HCT116 (cell line): ENCODE measurements at regions not wholly inside any gene's neighbourhood (a gene's known extent, or its start where the extent isn't known, plus 50 kb on each side); places are given as distances from the start of the nearest gene placed in this dataset.

Experiments
- ATAC-seq: fragments of 200-7000 bp; cut with Tn5 transposase; 2 replicates; pipeline ENCODE4 v1.9.1; 2020; ENCODE audit warnings: mild to moderate bottlenecking, moderate library complexity
- BruUV-seq: library from RNA; stranded (reverse); fragments of 400-500 nt; replicated peaks from 2 replicates; lab custom pipeline; 2021; lab: Mats Ljungman, UMichigan
- CTCF ChIA-PET: fragments of 300-600 bp; sonication (Branson Sonifier 250); formaldehyde crosslinking; loops from one replicate; lab custom pipeline; 2021; ENCODE audit warnings: antibody characterized with exemption; lab: Charles Lee
- POLR2A ChIA-PET: fragments of 300-600, 350-600 bp; sonication (Branson Sonifier 250); formaldehyde crosslinking; loops from one replicate; lab custom pipeline; 2021; ENCODE audit warnings: antibody characterized with exemption; lab: Charles Lee
- RAD21 ChIA-PET, 2 experiments: fragments of 300-600 bp; sonication (Branson Sonifier 250); formaldehyde crosslinking; loops; one replicate each; lab custom pipeline; 2023; ENCODE audit warnings: low total read pairs in 2 of 2; ENCODE audit not compliant: uncharacterized antibody in 2 of 2, unreplicated experiment in 2 of 2, low non-redundant PET in 1 of 2; lab: Charles Lee
- DNase-seq: peaks from one replicate; pipeline ENCODE4 v3.0.0-alpha.2; 2010; ENCODE audit warnings: low read depth, low spot score
- H2AFZ ChIP-seq: fragments of 200-600 bp; shearing (Covaris generic), sonication (generic); 2 replicates; pipeline ENCODE4 v1.6.1; 2017; ENCODE audit warnings: low read depth, mixed run types, mixed read lengths, antibody characterized with exemption, low read length; ENCODE audit not compliant: poor library complexity, severe bottlenecking
- H3K27ac ChIP-seq: 2 replicates; pipeline ENCODE4 v1.5.1; 2012; ENCODE audit warnings: low read depth, low read length
- H3K27me3 ChIP-seq: fragments of 200-600 bp; sonication (generic); 2 replicates; pipeline ENCODE4 v1.6.1; 2016; ENCODE audit warnings: mixed run types, low read length, mixed read lengths; ENCODE audit not compliant: insufficient read depth
- H3K36me3 ChIP-seq, 2 experiments: fragments of 200-500 bp in 1 of 2; fragments of 200-600 bp in 1 of 2; sonication (Bioruptor generic) in 1 of 2; sonication (generic) in 1 of 2; 2 replicates each; pipeline versions ENCODE4 v1.5.1 to v1.6.1; 2014 to 2016; ENCODE audit warnings: low read length in 2 of 2, inconsistent platforms in 1 of 2, mixed read lengths in 1 of 2, mixed run types in 1 of 2; ENCODE audit not compliant: insufficient read depth in 2 of 2, control insufficient read depth in 1 of 2
- H3K4me1 ChIP-seq, 2 experiments: fragments of 200-600 bp in 1 of 2; sonication (generic) in 1 of 2; 2 replicates each; pipeline versions ENCODE4 v1.5.1 to v1.6.1; 2012 to 2017; ENCODE audit warnings: low read length in 2 of 2, inconsistent platforms in 1 of 2, mild to moderate bottlenecking in 1 of 2, mixed read lengths in 1 of 2, mixed run types in 1 of 2, moderate library complexity in 1 of 2; ENCODE audit not compliant: insufficient read depth in 2 of 2, control insufficient read depth in 1 of 2
- H3K4me2 ChIP-seq: fragments of 200-600 bp; sonication (generic); 2 replicates; pipeline ENCODE4 v1.6.1; 2017; ENCODE audit warnings: mixed run types, low read length, mixed read lengths
- H3K4me3 ChIP-seq, 2 experiments: fragments of 200-600 bp in 1 of 2; sonication (generic) in 1 of 2; replicated peaks in 1 of 2; 2 replicates each; pipeline ENCODE4 v1.5.1; 2011 to 2016; ENCODE audit warnings: low read length in 2 of 2, control low read depth in 1 of 2, low read depth in 1 of 2, mild to moderate bottlenecking in 1 of 2, mixed read lengths in 1 of 2, mixed run types in 1 of 2
- H3K79me2 ChIP-seq: fragments of 200-600 bp; sonication (generic); 2 replicates; pipeline ENCODE4 v1.6.1; 2017; ENCODE audit warnings: mild to moderate bottlenecking, mixed run types, low read length, moderate library complexity, mixed read lengths; ENCODE audit not compliant: insufficient read depth
- H3K9ac ChIP-seq: fragments of 200-600 bp; sonication (generic); 2 replicates; pipeline ENCODE4 v1.6.1; 2016; ENCODE audit warnings: low read length, mixed read lengths
- H3K9me2 ChIP-seq: fragments of 200-600 bp; sonication (generic), shearing (Covaris generic); 2 replicates; pipeline ENCODE4 v1.6.1; 2017; ENCODE audit warnings: mixed run types, mild to moderate bottlenecking, moderate library complexity; ENCODE audit not compliant: insufficient read depth
- H3K9me3 ChIP-seq, 2 experiments: fragments of 200-500 bp in 1 of 2; fragments of 200-600 bp in 1 of 2; sonication (Bioruptor generic) in 1 of 2; sonication (generic) in 1 of 2; 2 replicates each; pipeline ENCODE4 v1.6.1; 2014 to 2017; ENCODE audit warnings: low read length in 2 of 2, mixed read lengths in 2 of 2, inconsistent platforms in 1 of 2, low read depth in 1 of 2, mild to moderate bottlenecking in 1 of 2, mixed run types in 1 of 2, moderate library complexity in 1 of 2; ENCODE audit not compliant: control insufficient read depth in 1 of 2, insufficient read depth in 1 of 2
- H4K20me1 ChIP-seq: fragments of 200-600 bp; sonication (generic), shearing (Covaris generic); 2 replicates; pipeline ENCODE4 v1.6.1; 2017; ENCODE audit warnings: mixed run types, mild to moderate bottlenecking, moderate library complexity; ENCODE audit not compliant: insufficient read depth
- CTCF ChIP-seq, 3 experiments: fragments of 200-600 bp in 1 of 3; sonication (generic) in 1 of 3; IDR thresholded peaks in 2 of 3; conservative IDR thresholded peaks in 1 of 3; 2 replicates each; pipeline ENCODE4 v1.5.1; 2012 to 2017; ENCODE audit warnings: low read depth in 2 of 3, low read length in 2 of 3, antibody characterized with exemption in 1 of 3, borderline replicate concordance in 1 of 3, control low read depth in 1 of 3, mild to moderate bottlenecking in 1 of 3, mixed read lengths in 1 of 3, mixed run types in 1 of 3, moderate library complexity in 1 of 3; ENCODE audit not compliant: insufficient read depth in 1 of 3
- ELF1 ChIP-seq: IDR thresholded peaks from 2 replicates; pipeline ENCODE4 v1.6.1; 2012; ENCODE audit warnings: low read depth, borderline replicate concordance
- FOSL1 ChIP-seq: IDR thresholded peaks from 2 replicates; pipeline ENCODE4 v1.6.1; 2012; ENCODE audit warnings: low read depth
- MAX ChIP-seq: IDR thresholded peaks from 2 replicates; pipeline ENCODE4 v1.6.1; 2012
- POLR2AphosphoS5 ChIP-seq: IDR thresholded peaks from 2 replicates; pipeline ENCODE4 v1.6.1; 2011; ENCODE audit warnings: mild to moderate bottlenecking, low read depth, low read length, moderate library complexity
- RAD21 ChIP-seq: IDR thresholded peaks from 2 replicates; pipeline ENCODE4 v1.6.1; 2012; ENCODE audit warnings: low read depth, mild to moderate bottlenecking
- SIN3A ChIP-seq: IDR thresholded peaks from 2 replicates; pipeline ENCODE4 v1.6.1; 2012; ENCODE audit warnings: low read depth
- TCF7L2 ChIP-seq: IDR thresholded peaks from 2 replicates; pipeline ENCODE4 v1.7.0; 2011; ENCODE audit warnings: borderline replicate concordance, inconsistent platforms; ENCODE audit not compliant: insufficient read depth, insufficient read length; ENCODE audit errors: extremely low read depth
- intact Hi-C: fragments of 100-400 bp; cut with micrococcal nuclease; formaldehyde crosslinking; loops from 2 replicates; pipeline ENCODE4 v1.10.0; 2022

- TF ChIP-seq CTCF (IDR thresholded peaks at IDR 0.05 in 2 of 3, conservative IDR thresholded peaks at IDR 0.05 in 1 of 3; ENCODE audit: borderline replicate concordance in 1 of 3, insufficient read depth in 1 of 3, low read depth in 2 of 3, low read length in 2 of 3), result no peak
Measured at GRCh38 chr17:77312061-77312701, 171.4 kb downstream of the SEC14L1 start (continued).

GRCh38 chr17:77312786-77313599, 172.2 kb downstream of the SEC14L1 start:
- CTCF ChIA-PET, result no interaction called here
- no peaks in the 10 kb centered on the region; the same call in 1 of the 2 replicates for H4K20me1 ChIP-seq
- RAD21 ChIA-PET, result no interaction called here
- no peak overlapping the region for H2AFZ ChIP-seq
- POLR2A ChIA-PET, result interaction anchor here (0.9 to 1.1 kb wide), 2 partner anchors 10 to 26 kb away, joined by 3 to 4 read pairs; no protein-coding TSS in a partner anchor
- H3K9ac ChIP-seq, result no peak overlapping the region
- ATAC-seq, result no peak
- peaks cover 9 to 43% of the 10 kb centered on the region in 2 experiments; a peak in 3 of 4 replicates for H3K4me1 ChIP-seq
- no peak for DNase-seq
- intact Hi-C loops, result no loop called here
- H3K79me2 ChIP-seq, result peaks cover 85% of the 10 kb centered on the region
- no peak overlapping the region; the same call in 1 of the 2 replicates for H3K27ac ChIP-seq
- peaks cover 14 to 30% of the 10 kb centered on the region in 2 experiments; a peak in 2 of 4 replicates for H3K36me3 ChIP-seq
- no peak overlapping the region for H3K4me2 ChIP-seq
- no peak for TF ChIP-seq FOSL1
- TF ChIP-seq CTCF (IDR thresholded peaks at IDR 0.05 in 2 of 3, conservative IDR thresholded peaks at IDR 0.05 in 1 of 3; ENCODE audit: borderline replicate concordance in 1 of 3, insufficient read depth in 1 of 3, low read depth in 2 of 3, low read length in 2 of 3), result no peak
- TF ChIP-seq POLR2AphosphoS5, result no peak
- TF ChIP-seq RAD21, result no peak
- no peak for TF ChIP-seq TCF7L2
- TF ChIP-seq ELF1, result no peak
- TF ChIP-seq MAX, result no peak
- TF ChIP-seq SIN3A, result no peak
- H3K4me3 ChIP-seq, result no peak overlapping the region
- H3K27me3 ChIP-seq, result no peaks in the 10 kb centered on the region
- no peaks in the 10 kb centered on the region for H3K9me3 ChIP-seq
- H3K9me2 ChIP-seq, result no peaks in the 10 kb centered on the region
- BruUV-seq, result no TSS peak
